ENCODE measurements at regions not wholly inside any gene's neighbourhood (a gene's known extent, or its start where the extent isn't known, plus 50 kb on each side); places are given as distances from the start of the nearest gene placed in this dataset.

DNA sequence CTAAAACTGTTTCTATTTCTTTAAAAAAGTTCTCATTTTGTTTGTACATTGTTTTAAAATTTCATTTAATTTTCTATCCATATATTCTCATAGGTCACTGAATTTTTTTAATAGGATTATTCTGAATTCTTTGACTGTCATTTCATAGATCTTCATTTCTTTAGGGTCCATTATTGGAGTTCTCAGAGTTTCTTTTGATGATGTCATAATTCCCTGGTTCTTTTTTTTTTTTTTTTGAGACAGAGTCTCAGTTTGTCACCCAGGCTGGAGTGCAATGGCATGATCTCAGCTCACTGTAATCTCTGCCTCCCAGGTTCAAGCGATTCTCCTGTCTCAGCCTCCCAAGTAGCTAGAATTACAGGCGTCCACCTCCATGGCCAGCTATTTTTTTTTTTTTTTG is 89.9 kb downstream of the DMRT2 start:
- no peak for TF ChIP-seq CTCF (IDR thresholded peaks at IDR 0.05)
- no peak for TF ChIP-seq POLR2A (IDR thresholded peaks at IDR 0.05)
- no peak for TF ChIP-seq EP300 (IDR thresholded peaks at IDR 0.05; ENCODE audit: low read depth)
- TF ChIP-seq POLR2AphosphoS5 (IDR thresholded peaks at IDR 0.05) = no peak

Measured in transverse colon (tissue), 4 donors.